GM20000 (cell line): ENCODE measurements at regions not wholly inside any gene's neighbourhood (a gene's known extent, or its start where the extent isn't known, plus 50 kb on each side); places are given as distances from the start of the nearest gene placed in this dataset.

Source experiments
- DNase-seq: peaks from one replicate; pipeline ENCODE4 v3.0.0; 2012; ENCODE audit warnings: low spot score
- TF ChIP-seq, protein P1 (sequence below): IDR thresholded peaks from 2 replicates; pipeline ENCODE4 v1.5.1; 2012; ENCODE audit warnings: mild to moderate bottlenecking, control low read depth; ENCODE audit errors: extremely low read depth, missing control alignments

DNA sequence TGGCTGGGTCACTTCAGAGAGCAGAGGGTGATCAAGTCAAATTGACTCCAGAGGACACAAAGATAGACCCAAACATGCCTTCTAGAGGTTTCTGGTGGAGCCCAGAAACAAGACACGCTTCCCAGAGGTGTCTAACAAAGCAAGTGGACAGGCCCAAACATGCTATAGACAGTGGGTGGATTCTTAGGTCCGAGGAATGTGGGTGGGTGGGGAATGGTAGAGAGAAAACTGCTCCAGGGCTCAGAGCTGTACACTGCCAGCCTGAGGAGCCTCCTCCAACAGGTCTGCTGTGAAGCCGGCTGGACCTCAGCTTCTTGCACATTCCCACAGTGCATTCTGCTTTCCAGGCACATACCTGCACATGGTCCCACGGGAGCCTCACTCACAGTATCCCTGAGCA is 116.8 kb upstream of the NECTIN1 start:
- TF ChIP-seq, protein P1, sequence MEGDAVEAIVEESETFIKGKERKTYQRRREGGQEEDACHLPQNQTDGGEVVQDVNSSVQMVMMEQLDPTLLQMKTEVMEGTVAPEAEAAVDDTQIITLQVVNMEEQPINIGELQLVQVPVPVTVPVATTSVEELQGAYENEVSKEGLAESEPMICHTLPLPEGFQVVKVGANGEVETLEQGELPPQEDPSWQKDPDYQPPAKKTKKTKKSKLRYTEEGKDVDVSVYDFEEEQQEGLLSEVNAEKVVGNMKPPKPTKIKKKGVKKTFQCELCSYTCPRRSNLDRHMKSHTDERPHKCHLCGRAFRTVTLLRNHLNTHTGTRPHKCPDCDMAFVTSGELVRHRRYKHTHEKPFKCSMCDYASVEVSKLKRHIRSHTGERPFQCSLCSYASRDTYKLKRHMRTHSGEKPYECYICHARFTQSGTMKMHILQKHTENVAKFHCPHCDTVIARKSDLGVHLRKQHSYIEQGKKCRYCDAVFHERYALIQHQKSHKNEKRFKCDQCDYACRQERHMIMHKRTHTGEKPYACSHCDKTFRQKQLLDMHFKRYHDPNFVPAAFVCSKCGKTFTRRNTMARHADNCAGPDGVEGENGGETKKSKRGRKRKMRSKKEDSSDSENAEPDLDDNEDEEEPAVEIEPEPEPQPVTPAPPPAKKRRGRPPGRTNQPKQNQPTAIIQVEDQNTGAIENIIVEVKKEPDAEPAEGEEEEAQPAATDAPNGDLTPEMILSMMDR, result no peak
- no peak for DNase-seq

- TF ChIP-seq, protein P1, result no peak
- DNase-seq, result no peak
These were observed 116.3 kb upstream of the NECTIN1 start for GRCh38 chr11:119845305-119845704.

DNA sequence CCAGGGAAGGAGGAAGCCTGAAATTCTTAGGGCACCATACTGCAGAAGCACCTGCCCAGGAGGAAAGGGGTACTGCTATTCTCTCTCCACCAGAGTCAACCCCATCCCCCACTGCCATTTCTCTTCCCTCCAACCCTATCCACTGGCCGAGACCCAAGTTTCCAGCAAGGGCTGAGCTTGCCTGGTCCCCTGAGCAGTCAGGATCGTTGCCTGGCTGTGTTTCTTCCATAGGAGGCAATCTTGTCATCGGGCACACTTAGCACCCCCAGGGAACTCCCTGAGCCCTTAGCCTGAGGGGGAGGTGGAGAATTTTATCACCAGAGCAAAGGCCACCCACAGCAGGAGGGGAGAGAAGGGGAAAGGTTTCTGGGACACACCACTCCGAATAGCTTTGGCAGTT is 115.8 kb upstream of the NECTIN1 start:
- TF ChIP-seq, protein P1, result no peak
- DNase-seq, result no peak

- TF ChIP-seq, protein P1, result no peak
- no peak for DNase-seq
These were observed 114.9 kb upstream of the NECTIN1 start for GRCh38 chr11:119843877-119844276.

GRCh38 chr11:119842731-119843130 is 113.7 kb upstream of the NECTIN1 start:
- TF ChIP-seq, protein P1, result no peak

DNA sequence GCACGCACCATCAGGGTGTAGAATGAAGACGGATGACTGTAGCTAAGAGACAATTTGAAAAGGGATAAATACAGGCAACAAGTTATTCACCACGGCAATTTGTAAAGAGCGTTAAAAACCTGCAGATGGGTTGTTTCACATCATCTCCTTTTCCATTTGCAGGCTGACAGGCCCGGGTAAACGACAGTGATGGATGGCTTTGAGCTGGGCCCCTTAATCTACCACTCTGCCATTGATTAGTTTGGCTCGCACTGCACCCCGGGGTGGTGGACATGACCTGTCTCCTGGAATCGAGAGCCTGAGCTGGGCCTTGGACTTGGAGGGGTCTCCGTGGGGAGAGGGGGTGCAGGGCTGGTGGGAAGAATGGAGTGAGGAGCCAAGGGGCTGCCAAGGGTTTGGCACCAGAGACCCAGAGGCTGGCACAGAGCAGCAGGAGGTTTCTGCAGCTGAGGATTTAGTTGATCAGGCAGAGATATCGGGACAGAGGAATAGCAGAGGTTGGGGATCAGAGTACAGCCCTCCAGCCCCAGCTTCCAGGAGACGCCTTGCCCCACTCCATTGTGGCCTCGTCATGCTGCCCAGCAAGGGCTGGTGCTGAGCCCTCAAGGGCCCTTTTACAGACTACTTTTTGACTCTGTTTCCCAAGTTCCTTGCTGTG is 110.6 kb upstream of the NECTIN1 start:
- TF ChIP-seq, protein P1, result no peak
- no peak for DNase-seq

More at GRCh38 chr11:119842731-119843130, 113.7 kb upstream of the NECTIN1 start:
- no peak for DNase-seq

- TF ChIP-seq, protein P1, result no peak
- no peak for DNase-seq
These were observed 106.8 kb upstream of the NECTIN1 start for GRCh38 chr11:119835753-119836152.
